ENCODE measurements at regions not wholly inside any gene's neighbourhood (a gene's known extent, or its start where the extent isn't known, plus 50 kb on each side); places are given as distances from the start of the nearest gene placed in this dataset.

- no TSS peak for BruUV-seq (replicated peaks)
- no peaks in the 10 kb centered on the region for H3K79me2 ChIP-seq (ENCODE audit: insufficient read depth, low read depth, low read length)
- peaks cover 4% of the 10 kb centered on the region; the same call in 1 of the 2 replicates for H3K9me2 ChIP-seq (ENCODE audit: insufficient read depth, low read length)
- TF ChIP-seq EZH2phosphoT487 (IDR thresholded peaks at IDR 0.05; ENCODE audit: borderline replicate concordance, low read depth, low read length) = no peak
- no peak for TF ChIP-seq CTCF (conservative IDR thresholded peaks at IDR 0.05; ENCODE audit: low read length)
- intact Hi-C loops (cut with micrococcal nuclease; ENCODE audit: unreplicated experiment) = no loop called here
- no peaks in the 10 kb centered on the region for H3K4me1 ChIP-seq (ENCODE audit: insufficient read depth, low read length, poor library complexity, severe bottlenecking)
- POLR2A ChIA-PET = no interaction called here
- H4K20me1 ChIP-seq (ENCODE audit: insufficient read depth, low read length) = no peaks in the 10 kb centered on the region
- H3K27ac ChIP-seq (ENCODE audit: low read depth, low read length, poor library complexity, severe bottlenecking) = no peak overlapping the region
- H2AFZ ChIP-seq (ENCODE audit: low read length) = no peak overlapping the region
- CTCF ChIA-PET (ENCODE audit: unreplicated experiment) = no interaction called here
- no peak for DNase-seq (ENCODE audit: low spot score)
- no peaks in the 10 kb centered on the region for H3K9me3 ChIP-seq (ENCODE audit: low read length)
- H3K36me3 ChIP-seq (ENCODE audit: insufficient read depth, low read length) = no peaks in the 10 kb centered on the region
- H3K4me2 ChIP-seq (ENCODE audit: low read length) = no peak overlapping the region
- H3K4me3 ChIP-seq (ENCODE audit: low read depth, low read length, poor library complexity, severe bottlenecking) = no peak overlapping the region
Measured at GRCh38 chr2:224104668-224105386, 65.7 kb upstream of the SERPINE2 start.

GRCh38 chr2:224103651-224104050 lies 64.6 kb upstream of the SERPINE2 start:
- no peak for TF ChIP-seq EZH2phosphoT487 (IDR thresholded peaks at IDR 0.05; ENCODE audit: borderline replicate concordance, low read depth, low read length)
- TF ChIP-seq CTCF (conservative IDR thresholded peaks at IDR 0.05; ENCODE audit: low read length) = no peak
- intact Hi-C loops (cut with micrococcal nuclease; ENCODE audit: unreplicated experiment) = no loop called here
- Histone ChIP-seq H3K9me2 (ENCODE audit: insufficient read depth, low read length) (peaks cover 4% of the 10 kb centered on the region; the same call in 1 of the 2 replicates), H3K36me3 (ENCODE audit: insufficient read depth, low read length) (no peaks in the 10 kb centered on the region), H3K79me2 (ENCODE audit: insufficient read depth, low read depth, low read length) (no peaks in the 10 kb centered on the region), H2AFZ (ENCODE audit: low read length) (no peak overlapping the region), H3K9me3 (ENCODE audit: low read length) (no peaks in the 10 kb centered on the region), H4K20me1 (ENCODE audit: insufficient read depth, low read length) (no peaks in the 10 kb centered on the region), H3K27ac (ENCODE audit: low read depth, low read length, poor library complexity, severe bottlenecking) (no peak overlapping the region), H3K4me3 (ENCODE audit: low read depth, low read length, poor library complexity, severe bottlenecking) (no peak overlapping the region), H3K4me2 (ENCODE audit: low read length) (no peak overlapping the region), H3K4me1 (ENCODE audit: insufficient read depth, low read length, poor library complexity, severe bottlenecking) (no peaks in the 10 kb centered on the region)
- POLR2A ChIA-PET = no interaction called here
- no TSS peak for BruUV-seq (replicated peaks)
- CTCF ChIA-PET (ENCODE audit: unreplicated experiment) = no interaction called here
- DNase-seq (ENCODE audit: low spot score) = no peak

GRCh38 chr2:224102991-224103390 lies 63.9 kb upstream of the SERPINE2 start:
- Histone ChIP-seq H3K9me3 (ENCODE audit: low read length) (no peaks in the 10 kb centered on the region), H3K9me2 (ENCODE audit: insufficient read depth, low read length) (peaks cover 4% of the 10 kb centered on the region; the same call in 1 of the 2 replicates), H4K20me1 (ENCODE audit: insufficient read depth, low read length) (no peaks in the 10 kb centered on the region), H3K36me3 (ENCODE audit: insufficient read depth, low read length) (no peaks in the 10 kb centered on the region), H3K4me1 (ENCODE audit: insufficient read depth, low read length, poor library complexity, severe bottlenecking) (no peaks in the 10 kb centered on the region), H3K4me2 (ENCODE audit: low read length) (no peak overlapping the region), H2AFZ (ENCODE audit: low read length) (no peak overlapping the region), H3K79me2 (ENCODE audit: insufficient read depth, low read depth, low read length) (no peaks in the 10 kb centered on the region), H3K27ac (ENCODE audit: low read depth, low read length, poor library complexity, severe bottlenecking) (no peak overlapping the region), H3K4me3 (ENCODE audit: low read depth, low read length, poor library complexity, severe bottlenecking) (no peak overlapping the region)
- TF ChIP-seq CTCF (conservative IDR thresholded peaks at IDR 0.05; ENCODE audit: low read length) (no peak), EZH2phosphoT487 (IDR thresholded peaks at IDR 0.05; ENCODE audit: borderline replicate concordance, low read depth, low read length) (no peak)
- ChIA-PET CTCF (ENCODE audit: unreplicated experiment) (no interaction called here), POLR2A (no interaction called here)
- no peak for DNase-seq (ENCODE audit: low spot score)
- no TSS peak for BruUV-seq (replicated peaks)
- intact Hi-C loops (cut with micrococcal nuclease; ENCODE audit: unreplicated experiment) = no loop called here

Data from OCI-LY7 (cell line).